Fibroblast of peridontal ligament (primary cell): ENCODE measurements at regions not wholly inside any gene's neighbourhood (a gene's known extent, or its start where the extent isn't known, plus 50 kb on each side); places are given as distances from the start of the nearest gene placed in this dataset.

Experiments used
- DNase-seq: peaks from one replicate; pipeline ENCODE4 v3.0.0-alpha.2; 2010; ENCODE audit errors: extremely low read depth

DNA sequence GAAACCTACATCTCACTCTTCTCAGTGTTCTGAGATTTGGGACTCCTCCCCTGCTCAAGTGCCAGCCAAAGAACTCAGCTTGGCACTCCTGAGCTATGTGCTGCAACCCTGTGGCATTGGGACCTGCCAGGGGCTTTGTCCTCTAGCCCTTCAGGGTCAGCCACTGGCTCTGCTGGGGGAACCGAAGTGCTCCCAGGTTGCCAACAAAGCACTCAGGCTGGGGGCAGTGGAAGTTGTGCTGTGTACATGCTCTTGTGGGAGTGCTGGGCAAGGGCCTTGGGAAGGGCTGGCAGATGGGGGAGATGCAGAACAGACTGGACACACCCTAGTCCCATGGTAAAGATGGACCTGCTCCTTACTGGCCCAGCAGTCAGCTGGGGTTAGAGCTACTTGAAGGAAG is 498.6 kb downstream of the CAAP1 start:
- DNase-seq: no peak

DNA sequence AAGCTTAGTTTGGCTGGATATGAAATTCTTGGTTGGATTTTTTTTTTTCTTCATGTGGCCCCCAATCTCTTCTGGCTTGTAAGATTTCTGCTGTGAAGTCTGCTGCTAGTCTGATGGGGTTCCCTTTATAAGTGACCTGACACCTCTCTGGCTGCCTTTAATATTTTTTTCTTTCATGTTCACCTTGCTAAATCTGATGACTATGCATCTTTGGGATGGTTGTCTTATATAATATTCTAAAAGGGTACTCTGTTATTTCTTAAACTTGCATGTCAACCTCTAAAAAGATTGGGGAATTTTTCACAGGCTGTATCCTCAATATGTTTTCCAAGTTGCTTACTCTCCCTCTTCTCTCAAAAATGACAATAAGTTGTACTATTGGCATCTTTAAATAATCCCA is 500.0 kb downstream of the CAAP1 start:
- no peak for DNase-seq

DNA sequence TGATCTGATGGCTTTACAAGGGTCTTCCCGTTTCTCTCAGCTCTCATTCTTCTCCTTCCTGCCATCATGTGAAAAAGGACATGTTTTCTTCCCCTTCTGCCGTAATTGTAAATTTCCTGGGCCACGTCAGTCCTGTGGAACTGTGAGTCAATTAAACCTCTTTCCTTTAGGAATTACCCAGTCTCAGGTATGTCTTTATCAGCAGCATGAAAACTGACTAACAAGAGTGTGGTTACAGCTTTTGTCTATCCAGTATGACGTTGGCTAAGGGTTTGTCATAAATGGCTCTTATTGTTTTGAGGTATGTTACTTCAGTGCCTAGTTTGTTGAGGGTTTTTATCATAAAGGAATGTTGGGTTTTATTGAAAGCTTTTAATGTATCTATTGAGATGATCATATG is 501.6 kb downstream of the CAAP1 start:
- no peak for DNase-seq

DNA sequence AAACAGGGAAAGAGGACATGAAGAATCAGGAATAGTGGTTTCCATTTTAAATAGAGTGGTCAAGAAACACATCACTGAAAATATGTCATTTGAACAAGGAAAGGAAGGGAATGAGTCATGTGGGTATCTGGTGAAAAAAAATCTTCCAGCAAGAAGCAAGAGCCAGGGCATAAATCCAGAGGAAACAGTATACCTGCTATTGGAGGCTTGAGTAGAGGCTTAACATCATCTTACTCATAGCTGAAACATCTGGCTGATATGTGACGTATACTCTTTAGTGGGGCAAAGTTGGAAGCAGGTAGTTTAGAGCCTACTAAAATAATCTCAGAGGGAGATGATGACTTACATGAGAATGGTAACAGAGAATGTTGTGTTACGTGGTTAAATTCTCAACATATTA is 517.2 kb downstream of the CAAP1 start:
- no peak for DNase-seq

DNA sequence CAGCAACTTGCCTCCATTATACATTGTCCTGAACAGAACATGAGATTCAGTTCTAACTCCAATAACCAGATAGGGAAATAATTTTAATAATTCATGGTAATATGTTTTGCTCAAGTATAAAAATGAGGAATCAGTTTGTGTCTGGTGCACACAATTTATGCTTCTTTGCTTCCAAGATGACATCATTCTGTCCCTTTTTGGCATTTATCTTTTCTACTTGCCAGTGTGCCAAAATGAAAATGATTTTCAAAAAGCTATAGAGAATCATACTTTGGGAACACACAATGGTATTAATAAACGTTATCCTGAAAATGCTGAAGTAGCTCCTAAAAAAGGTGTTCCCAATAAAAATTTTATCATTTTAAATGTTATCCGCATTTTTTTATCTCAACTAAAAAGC is 519.0 kb downstream of the CAAP1 start:
- DNase-seq: no peak

DNA sequence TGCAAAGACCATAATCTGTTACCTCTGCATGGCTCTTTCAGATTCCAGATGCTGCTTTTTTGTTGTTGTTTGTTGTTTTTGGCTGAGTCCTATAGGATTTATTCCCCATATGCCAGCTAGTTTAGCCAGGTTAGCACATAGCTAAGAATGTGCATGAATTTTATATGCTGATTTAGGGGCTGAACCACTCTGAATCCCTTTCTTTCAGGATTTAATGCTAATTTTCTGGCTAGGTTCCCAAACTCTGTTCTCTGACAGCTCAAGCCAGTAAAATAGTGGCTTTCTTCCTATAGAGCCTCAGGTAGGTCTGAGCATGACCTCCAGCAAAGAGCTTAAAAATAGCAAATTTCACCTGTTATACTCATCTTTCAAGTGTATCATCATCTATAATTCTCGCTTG is 521.4 kb downstream of the CAAP1 start:
- DNase-seq: no peak

DNA sequence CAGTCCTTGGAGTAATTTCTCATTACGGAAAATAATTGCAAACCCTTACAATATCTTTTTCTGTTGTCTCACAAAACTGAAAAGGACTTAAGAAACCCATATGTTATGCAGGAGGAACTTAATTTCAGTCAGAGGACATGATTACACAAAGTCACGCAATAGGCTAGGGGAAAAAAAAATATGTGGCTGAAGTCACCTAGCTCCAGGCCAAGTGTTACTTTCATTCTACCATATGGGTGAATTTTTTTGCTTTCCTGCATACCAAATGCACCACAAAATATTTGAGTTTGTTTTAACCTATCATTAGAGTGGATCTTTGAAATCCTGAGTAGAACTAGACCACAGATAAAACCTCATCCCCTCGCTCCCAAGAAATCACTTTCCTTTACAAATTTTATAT is 523.5 kb downstream of the CAAP1 start:
- DNase-seq: no peak

DNA sequence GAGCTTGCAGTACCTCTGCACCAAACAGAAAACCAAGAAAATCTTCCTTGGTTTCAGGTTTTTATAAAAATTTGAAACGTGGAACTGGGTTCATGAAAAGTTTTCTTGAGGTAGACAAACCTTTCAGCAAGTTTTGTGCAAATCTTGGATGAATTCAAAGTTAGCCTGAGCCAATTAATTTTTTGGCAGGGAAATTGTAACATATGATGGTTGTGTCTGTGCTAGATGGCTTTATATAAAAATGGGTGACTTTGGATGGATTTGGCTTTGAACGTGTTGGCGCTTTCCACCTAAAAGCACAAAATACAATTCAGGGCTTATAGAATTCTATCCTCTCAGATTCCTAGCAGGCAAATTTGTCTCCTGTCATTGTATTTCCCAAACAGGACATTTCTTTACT is 524.4 kb downstream of the CAAP1 start:
- DNase-seq: no peak

DNA sequence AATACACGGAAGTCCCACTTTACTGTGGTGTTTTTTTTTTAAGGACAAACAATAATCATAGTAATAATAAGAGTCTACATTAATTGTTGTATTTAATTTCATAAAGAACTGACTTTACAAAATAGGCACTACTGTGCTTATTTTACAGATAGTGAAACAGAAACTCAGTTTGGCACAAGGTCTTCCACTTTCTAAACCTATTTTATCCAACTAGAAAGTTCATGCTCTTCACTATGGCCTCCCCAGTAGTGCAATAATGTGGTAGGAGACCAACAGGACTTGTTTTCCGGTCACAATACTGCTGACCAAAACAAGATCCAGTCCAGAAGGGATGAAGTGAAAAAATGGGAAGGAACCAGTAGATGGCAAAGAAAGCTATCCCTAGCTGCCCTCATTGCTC is 531.6 kb downstream of the CAAP1 start:
- no peak for DNase-seq

DNA sequence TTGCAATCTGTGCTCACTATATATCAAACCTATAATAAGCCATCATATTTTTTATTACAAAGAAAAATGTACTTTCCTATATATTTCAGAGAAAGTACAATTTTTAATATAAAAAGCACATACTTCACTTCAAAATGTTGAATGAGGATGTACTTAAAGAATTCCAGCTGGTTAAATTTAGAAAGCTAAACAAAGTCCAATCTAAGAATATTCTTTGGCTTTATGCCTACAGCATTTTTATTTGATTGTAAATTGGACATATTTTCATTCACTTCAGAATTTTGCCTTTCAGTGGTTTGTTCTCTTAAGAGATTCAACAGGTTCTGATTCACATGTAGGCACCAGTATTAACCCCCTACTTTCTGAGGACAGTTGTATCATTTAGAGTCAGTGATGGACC is 533.8 kb downstream of the CAAP1 start:
- DNase-seq: no peak

DNA sequence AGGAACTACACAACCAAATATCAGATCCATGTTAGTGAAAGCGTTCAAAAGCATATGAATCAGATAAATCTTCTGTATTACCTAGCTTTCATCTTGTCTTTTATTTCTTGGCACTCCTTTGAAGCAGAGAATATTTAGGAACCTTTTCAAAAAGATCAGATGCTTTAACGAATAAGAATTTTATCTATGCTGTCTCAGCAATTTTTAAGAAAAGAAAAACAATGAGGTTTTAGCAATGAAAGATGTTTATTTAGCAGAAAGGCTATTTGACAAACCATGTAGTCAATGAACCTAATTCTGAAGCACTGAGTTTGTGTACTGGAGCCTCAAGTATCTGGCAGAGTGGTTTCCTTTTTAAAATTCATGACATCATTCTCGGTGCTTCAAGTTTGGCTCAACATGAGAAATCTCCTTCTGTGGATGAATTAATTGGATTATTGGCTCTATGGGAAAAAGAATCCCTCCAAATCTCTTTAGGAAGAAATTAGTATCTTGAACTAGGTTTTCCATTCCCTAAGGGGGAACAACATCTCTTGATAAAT is 534.7 kb downstream of the CAAP1 start:
- DNase-seq: no peak

DNA sequence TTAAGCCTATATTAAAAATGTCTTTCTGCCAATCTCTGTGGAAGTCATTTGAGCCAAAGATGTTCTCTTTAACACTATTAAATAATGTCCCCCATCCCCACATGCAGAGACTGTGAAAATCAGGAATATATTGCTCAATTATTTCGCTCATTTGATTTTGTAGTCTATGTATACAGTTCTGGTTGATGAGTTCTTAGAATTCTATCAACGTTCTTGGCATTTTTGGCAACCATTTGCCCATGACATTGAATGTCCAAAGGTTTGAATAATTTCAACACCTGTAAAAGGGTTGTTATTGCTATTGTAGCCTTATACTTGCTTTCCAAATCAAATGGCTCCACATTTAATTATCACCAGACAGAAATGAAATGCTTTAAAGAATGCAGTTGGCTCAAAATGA is 536.1 kb downstream of the CAAP1 start:
- no peak for DNase-seq

DNA sequence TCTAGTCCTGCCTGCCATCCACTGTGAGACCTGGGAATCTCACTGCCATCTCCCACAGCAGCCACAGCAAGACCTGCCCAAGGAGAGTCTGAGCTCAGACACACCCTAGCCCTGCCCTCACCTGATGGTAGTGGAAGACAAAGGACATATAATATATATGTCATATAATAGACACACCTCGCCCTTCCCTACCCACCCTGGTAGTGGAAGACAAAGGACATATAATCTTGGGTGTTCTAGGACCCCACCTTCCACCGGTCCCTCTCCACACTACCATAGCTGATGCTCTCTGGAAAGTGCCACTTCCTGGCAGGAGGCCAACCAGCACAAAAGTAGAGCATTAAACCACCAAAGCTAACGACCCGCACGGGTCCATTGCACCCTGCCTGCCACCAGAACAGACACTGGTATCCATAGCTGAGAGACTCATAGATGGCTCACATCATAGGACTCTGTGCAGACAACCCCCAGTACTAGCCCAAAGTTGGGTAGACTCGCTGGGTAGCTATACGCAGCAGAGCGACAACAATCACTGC is 545.6 kb downstream of the CAAP1 start:
- DNase-seq: no peak

DNA sequence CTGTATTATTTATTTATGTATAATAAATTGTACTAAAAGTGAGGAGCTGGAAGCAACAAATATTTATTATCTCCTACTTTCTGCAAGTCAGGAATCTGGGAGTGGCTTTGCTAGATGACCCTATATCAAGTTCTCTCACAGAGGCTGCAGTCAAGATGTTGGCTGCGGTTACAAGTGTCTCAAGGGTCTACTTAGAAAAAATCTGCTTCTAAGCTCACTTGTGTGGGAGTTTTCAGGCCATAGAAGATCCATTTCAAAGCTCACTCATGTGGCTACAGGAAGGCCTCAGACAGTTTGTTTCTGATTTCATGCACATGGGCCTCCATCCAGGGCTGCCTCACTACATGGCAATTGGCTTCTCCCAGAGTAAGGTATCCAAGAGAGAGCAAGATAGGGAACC is 551.1 kb downstream of the CAAP1 start:
- no peak for DNase-seq

DNA sequence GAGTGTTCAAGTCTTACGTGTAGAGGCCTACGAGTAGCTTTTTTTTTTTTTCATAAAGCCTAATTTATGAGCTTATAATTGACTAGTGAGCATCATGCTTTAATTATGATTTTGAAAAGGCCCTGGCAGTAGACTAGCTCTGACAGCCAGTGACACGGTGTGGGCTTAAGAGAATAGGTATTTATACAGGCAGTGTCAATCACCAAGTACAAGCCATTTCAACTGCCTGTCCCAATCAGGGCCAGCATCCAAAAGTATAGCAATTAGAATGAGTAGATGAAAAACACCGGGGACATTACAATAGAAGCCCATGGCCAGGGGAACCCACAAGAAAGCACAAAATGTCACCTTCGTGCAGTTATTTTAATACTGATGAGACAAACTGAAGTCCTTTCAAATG is 552.8 kb downstream of the CAAP1 start:
- no peak for DNase-seq

DNA sequence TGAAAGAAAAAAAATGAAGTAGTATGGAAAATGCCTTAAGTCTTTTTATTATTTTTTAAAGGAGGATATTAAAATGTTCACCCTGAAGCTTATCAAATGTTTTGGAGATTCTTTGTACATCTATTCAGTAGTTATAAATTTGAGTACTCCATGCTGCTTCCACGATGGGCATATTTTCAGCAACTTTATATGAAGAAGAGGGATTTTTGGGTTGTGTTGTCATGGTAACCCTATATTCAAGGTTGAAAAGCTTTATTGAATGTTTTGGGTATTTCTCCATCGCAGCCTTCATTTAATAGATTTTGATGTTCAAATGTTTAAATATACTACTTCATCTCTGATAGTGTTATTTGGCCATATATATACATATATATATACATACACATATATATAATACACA is 557.5 kb downstream of the CAAP1 start:
- no peak for DNase-seq

DNA sequence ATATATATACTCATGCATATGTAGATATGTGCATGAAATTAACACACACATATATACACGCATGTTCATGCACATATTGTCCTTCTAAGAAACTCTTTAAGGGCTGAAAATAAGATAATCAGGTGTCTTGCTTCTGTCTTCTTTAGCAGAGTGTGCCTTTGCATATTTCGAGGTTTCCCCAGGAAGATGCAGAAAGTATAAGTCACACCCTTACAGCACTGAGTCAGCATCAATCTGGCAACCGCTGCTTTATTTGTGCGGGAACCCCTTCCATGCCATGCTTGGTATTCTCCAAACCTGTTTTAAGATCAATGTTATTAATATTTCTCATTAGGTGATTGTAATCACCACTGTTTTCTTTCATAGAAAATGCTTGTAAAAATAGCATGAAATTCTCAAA is 557.9 kb downstream of the CAAP1 start:
- no peak for DNase-seq

DNA sequence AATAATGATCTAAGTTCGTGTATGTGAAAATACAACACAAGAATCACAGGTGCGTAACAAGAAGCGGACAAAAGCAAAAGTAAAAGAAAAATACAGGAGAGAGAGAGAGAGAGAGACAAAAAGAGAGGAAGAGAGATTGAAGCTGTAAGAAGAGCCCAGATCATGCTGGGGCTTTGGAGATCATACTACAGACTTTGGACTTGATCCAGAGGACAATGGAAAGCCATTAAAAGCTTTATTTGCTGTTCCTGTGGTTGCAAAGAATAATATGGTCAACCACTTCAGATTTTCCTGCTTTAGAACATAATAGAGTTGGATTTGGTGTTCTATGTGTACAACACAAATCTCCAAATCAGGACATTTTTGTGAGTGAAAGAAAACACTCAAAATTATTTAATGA is 561.4 kb downstream of the CAAP1 start:
- no peak for DNase-seq

DNA sequence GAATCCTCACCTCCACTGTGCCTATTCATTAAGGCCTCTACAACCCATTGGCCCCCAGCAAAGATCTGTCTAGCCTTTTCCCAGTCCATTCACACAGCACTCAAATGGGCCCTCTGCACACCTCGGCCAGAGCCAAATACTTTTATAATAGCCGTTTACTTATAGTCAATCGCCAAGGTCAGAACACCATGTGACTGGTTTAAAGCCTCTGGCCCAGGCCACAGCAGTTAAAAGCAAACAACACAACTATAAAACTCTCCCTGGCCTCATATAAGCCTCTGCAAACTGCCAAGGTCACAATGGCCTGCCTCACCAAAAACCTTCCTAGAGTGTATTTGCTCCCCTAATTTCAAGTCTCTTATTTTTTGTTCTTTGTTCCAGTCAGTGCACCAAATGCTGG is 562.6 kb downstream of the CAAP1 start:
- no peak for DNase-seq

DNA sequence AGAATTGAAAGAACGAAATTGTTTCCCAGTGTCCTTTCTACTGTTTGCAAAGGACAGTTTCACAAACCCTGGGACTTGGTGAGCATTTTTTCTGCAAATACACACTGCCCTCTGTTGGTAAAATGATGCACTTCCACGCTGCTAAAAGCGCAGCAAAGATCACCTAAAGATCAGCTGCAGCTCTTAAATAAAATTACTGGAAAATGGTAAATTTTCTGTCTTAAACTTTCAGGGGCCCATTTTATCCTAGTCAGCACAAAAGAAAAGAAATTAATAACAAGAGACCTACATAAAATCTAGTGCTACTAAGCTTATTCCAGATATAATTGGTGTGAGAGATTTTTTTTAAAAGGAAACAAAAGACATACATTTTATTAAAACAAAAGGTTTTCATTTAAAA is 566.0 kb downstream of the CAAP1 start:
- DNase-seq: peak; percentile 53

DNA sequence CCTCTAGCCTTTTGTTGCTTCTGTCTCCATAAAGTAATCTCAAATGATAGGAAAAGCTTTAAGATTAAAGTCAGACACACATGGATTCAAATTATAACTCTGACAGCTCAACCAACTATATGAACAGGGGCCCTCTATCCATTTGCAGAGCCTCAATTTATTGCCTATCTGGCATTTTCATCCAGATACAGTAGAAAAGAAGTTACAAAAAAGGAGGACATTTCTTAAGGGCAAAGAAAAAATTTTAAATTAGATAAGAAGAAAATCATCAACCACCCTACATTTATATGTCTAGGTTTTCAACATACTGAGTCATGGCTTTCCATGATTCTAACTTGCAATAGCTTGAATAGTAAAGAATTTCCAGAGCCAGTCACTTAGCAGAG is 567.2 kb downstream of the CAAP1 start:
- no peak for DNase-seq

DNA sequence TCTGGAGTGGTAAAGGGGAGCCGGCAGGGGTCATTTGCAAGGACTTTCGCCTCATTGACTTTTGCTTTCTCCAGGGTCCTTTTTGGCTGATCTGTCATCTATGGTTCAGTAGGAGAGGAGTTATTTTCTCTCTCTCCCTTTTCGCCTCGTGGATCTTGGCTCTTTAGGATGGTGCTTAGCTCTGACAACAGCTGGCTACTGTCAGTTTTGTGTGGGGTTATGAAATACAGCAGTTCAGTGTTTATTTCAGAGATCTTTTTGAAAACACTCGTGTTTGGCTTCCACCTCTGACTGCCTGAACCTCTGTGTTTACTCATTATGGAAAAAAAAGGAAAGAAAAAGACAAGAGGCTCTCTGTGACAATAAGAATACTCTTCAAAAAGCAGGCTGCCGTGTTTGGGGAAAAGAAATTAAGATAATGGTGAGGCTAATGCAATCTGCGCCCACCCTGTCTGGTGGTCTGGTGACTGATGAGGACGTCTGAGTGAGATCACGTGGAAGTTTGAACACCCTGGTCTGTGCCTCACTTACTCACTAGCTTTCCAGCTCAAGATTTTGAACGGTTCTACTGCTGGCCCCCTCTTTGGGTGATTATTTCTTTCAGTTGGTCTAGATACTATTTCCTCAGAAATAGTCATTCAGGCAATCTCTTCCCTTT is 567.7 kb downstream of the CAAP1 start:
- peak; percentile 4 for DNase-seq

DNA sequence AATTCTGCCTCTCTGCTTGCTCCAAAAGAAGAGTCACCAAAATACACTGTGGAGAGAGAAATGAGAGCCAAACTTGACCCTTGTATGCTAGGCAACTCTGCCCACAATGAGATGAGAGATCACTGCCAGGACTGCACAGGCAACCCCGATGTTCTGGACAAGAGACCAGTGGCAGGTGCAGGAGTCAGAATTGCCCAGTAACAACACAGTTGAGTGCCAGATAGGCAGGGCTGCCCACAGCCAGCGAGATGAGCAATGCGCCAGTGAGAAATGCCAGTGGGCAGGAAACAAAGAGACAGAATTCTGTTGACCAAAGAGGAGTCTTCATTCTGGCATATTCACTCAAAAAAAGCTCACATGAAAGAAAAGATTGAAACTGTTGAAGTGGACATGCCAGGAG is 570.7 kb downstream of the CAAP1 start:
- no peak for DNase-seq

DNA sequence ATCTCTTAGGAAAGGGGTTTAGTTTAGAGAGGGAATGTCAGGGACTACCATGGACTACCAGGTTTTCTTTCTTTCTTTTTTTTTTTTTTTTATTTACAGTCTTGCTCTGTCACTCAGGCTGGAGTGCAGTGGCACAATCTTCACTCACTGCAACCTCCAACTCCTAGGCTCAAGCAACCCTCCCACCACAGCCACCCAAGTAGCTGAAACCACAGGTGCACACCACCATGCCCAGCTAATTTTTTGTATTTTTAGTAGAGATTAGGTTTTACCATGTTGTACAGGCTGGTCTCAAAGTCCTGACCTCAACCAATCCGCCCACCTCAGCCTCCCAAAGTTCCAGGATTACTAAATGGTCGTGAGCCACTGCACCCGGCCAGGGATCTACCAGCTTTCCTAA is 572.7 kb downstream of the CAAP1 start:
- no peak for DNase-seq
